Fibroblast of lung (primary cell): ENCODE measurements at regions not wholly inside any gene's neighbourhood (a gene's known extent, or its start where the extent isn't known, plus 50 kb on each side); places are given as distances from the start of the nearest gene placed in this dataset.

Experiments
- EZH2 ChIP-seq: IDR thresholded peaks from 2 replicates; pipeline ENCODE4 v1.5.1; 2012; ENCODE audit warnings: low read length, control low read depth, mild to moderate bottlenecking; ENCODE audit errors: missing control alignments
- TF ChIP-seq, protein P1 (sequence below), 2 donors: IDR thresholded peaks in 1 of 2; conservative IDR thresholded peaks in 1 of 2; 1 replicate in 1 of 2; 2 replicates in 1 of 2; pipeline ENCODE4 v1.5.1; 2011 to 2012; ENCODE audit warnings: low read length in 2 of 2, control low read depth in 1 of 2, inconsistent platforms in 1 of 2, low read depth in 1 of 2, mild to moderate bottlenecking in 1 of 2

DNA sequence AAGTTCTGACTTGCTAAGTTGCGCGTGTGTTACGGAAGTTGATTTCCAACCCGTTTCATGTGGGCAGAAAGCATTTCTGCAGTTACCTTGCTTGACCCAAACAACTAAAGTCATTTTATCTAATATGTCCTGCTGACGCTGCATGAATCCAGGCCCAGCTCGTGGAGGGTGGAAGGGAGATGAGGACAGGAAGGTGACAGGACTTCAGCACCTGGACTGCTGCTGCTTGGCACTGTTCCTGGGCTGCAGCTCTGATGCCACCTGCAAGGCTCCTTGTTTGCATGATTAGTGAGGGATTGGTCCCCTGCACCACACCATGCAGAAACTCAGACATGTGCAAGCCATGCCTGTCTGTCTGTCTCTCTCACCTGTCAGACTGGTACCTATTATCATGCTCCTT lies 198.4 kb downstream of the PRDM2 start:
- TF ChIP-seq, protein P1, sequence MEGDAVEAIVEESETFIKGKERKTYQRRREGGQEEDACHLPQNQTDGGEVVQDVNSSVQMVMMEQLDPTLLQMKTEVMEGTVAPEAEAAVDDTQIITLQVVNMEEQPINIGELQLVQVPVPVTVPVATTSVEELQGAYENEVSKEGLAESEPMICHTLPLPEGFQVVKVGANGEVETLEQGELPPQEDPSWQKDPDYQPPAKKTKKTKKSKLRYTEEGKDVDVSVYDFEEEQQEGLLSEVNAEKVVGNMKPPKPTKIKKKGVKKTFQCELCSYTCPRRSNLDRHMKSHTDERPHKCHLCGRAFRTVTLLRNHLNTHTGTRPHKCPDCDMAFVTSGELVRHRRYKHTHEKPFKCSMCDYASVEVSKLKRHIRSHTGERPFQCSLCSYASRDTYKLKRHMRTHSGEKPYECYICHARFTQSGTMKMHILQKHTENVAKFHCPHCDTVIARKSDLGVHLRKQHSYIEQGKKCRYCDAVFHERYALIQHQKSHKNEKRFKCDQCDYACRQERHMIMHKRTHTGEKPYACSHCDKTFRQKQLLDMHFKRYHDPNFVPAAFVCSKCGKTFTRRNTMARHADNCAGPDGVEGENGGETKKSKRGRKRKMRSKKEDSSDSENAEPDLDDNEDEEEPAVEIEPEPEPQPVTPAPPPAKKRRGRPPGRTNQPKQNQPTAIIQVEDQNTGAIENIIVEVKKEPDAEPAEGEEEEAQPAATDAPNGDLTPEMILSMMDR (conservative IDR thresholded peaks at IDR 0.05 in 1 of 2, IDR thresholded peaks at IDR 0.05 in 1 of 2; ENCODE audit: low read depth in 1 of 2, low read length in 2 of 2): no peak
- no peak for TF ChIP-seq EZH2
